ENCODE measurements at regions not wholly inside any gene's neighbourhood (a gene's known extent, or its start where the extent isn't known, plus 50 kb on each side); places are given as distances from the start of the nearest gene placed in this dataset.

DNA sequence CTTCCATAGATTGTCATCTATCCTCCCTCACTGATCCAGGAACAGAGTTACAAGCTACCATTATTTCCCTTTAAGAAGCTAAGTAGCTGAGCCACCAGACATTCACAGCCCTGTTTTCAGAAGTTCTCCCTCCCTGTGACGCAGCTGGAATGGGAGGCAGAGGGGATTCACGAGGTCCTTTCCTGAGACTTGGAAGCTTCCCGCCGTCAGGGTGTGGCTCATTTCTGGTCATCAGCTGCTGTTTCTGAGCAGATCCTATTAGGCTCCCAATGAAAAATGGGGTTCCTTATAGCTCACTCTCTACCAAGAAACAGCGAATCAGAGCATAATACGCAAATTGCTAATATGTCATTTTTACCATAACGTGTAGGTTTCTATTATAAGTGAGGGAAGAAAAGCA lies 559.3 kb upstream of the ID2 start:
- Histone ChIP-seq H3F3A (ENCODE audit: low read depth) (no peaks in the 10 kb centered on the region), H2AFZ (replicated peaks) (no peak overlapping the region), H3K4me1 (peaks cover 7% of the 10 kb centered on the region), H3K79me2 (ENCODE audit: low read depth) (no peaks in the 10 kb centered on the region), H4K20me1 (ENCODE audit: low read depth) (no peaks in the 10 kb centered on the region), H3K36me3 (no peaks in the 10 kb centered on the region), H3K27me3 (no peaks in the 10 kb centered on the region), H3K4me3 (no peak overlapping the region), H3K4me2 (no peak overlapping the region), H3K27ac (no peak overlapping the region), H3K9ac (no peak overlapping the region), H3K9me3 (ENCODE audit: low read depth) (no peaks in the 10 kb centered on the region)
- H3K27me3 Mint-ChIP-seq (ENCODE audit: insufficient read depth, low read depth): peaks cover 3% of the 10 kb centered on the region
- DNase-seq (ENCODE audit: low spot score): no peak
- H3K36me3 Mint-ChIP-seq: peaks cover 2% of the 10 kb centered on the region
- no peak overlapping the region for H3K4me3 Mint-ChIP-seq
- no peak overlapping the region for H3K27ac Mint-ChIP-seq
- TF ChIP-seq EZH2phosphoT487 (IDR thresholded peaks at IDR 0.05) (no peak), EZH2 (IDR thresholded peaks at IDR 0.05) (no peak)
- TF ChIP-seq, protein P1, sequence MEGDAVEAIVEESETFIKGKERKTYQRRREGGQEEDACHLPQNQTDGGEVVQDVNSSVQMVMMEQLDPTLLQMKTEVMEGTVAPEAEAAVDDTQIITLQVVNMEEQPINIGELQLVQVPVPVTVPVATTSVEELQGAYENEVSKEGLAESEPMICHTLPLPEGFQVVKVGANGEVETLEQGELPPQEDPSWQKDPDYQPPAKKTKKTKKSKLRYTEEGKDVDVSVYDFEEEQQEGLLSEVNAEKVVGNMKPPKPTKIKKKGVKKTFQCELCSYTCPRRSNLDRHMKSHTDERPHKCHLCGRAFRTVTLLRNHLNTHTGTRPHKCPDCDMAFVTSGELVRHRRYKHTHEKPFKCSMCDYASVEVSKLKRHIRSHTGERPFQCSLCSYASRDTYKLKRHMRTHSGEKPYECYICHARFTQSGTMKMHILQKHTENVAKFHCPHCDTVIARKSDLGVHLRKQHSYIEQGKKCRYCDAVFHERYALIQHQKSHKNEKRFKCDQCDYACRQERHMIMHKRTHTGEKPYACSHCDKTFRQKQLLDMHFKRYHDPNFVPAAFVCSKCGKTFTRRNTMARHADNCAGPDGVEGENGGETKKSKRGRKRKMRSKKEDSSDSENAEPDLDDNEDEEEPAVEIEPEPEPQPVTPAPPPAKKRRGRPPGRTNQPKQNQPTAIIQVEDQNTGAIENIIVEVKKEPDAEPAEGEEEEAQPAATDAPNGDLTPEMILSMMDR (IDR thresholded peaks at IDR 0.05): no peak
- peaks cover 48% of the 10 kb centered on the region for H3K4me1 Mint-ChIP-seq
- H3K9me3 Mint-ChIP-seq: peaks cover 5% of the 10 kb centered on the region

DNA sequence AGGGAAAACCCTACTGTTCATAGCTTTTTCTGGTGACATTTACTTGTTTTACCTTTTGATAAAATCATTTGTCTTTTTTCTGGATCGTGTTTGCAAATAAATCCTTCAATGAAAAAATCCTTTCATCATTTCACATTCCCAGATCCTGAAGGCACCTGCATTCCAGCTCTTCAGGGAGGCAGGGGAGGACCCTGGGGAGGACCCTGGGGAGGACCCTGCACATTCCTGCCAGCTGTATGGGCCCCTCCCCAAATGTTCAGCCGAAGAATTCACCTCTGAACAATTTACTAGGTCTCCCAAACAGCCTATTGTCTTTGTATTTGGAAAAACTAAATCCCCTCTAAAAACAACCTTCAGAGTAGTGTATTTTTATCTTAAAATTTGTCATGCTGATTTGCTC lies 558.4 kb upstream of the ID2 start:
- Histone ChIP-seq H3K27me3 (no peaks in the 10 kb centered on the region), H3F3A (ENCODE audit: low read depth) (no peaks in the 10 kb centered on the region), H3K27ac (no peak overlapping the region), H3K4me2 (no peak overlapping the region), H3K4me3 (no peak overlapping the region), H3K36me3 (no peaks in the 10 kb centered on the region), H3K9ac (no peak overlapping the region), H3K9me3 (ENCODE audit: low read depth) (no peaks in the 10 kb centered on the region), H2AFZ (replicated peaks) (no peak overlapping the region), H3K79me2 (ENCODE audit: low read depth) (no peaks in the 10 kb centered on the region), H3K4me1 (peaks cover 7% of the 10 kb centered on the region), H4K20me1 (ENCODE audit: low read depth) (no peaks in the 10 kb centered on the region)
- Mint-ChIP-seq H3K4me1 (peaks cover 44% of the 10 kb centered on the region), H3K4me3 (no peak overlapping the region), H3K9me3 (peaks cover 11% of the 10 kb centered on the region), H3K27me3 (ENCODE audit: insufficient read depth, low read depth) (peaks cover 3% of the 10 kb centered on the region), H3K27ac (no peak overlapping the region), H3K36me3 (peaks cover 2% of the 10 kb centered on the region)
- DNase-seq (ENCODE audit: low spot score): no peak
- TF ChIP-seq, protein P1 (IDR thresholded peaks at IDR 0.05): no peak
- TF ChIP-seq EZH2phosphoT487 (IDR thresholded peaks at IDR 0.05): no peak
- no peak for TF ChIP-seq EZH2 (IDR thresholded peaks at IDR 0.05)

DNA sequence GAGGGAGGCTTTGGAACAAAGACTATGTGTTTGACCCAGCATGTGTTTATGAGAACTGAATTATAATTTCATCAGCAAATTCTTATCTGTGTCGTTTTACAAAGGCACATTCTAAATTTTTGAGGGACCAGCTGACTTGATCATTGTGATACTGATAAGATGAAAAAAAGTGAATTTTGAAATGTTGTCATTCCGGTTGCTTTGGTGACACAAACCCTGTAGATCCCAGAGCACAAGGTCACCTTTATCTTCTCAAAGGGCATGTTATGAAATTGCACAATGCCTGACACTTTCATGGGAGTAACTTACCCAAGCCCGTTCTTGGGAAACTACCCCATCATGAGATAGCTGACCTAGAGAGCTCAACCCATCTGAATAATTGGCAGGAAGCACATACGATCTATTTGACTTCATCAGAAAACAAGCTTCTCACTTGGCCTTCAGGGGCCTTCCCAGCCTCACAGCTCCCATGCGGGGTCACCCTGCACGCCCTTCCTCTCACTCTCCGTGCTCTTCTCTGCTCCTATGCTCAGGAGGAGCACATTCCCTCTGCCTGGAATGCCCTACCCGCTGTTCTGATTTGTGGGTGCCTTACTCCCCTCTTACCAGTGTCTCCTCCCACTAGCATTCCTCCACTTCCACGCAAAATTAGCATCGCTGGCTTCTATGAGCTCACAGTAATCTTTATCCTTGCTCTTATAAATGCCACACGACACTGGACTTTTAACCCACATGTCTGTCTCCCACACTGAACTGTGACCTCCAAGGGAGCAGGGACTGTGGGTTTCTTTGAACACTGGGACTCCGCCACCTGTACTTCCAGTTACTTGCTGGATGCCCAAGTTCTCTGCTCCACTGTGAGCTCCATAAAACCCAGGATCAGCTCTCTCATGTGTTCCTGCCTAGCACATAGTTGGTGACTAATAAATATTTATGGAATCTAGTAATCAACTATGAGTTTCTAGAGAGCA lies 555.8 kb upstream of the ID2 start:
- Histone ChIP-seq H3F3A (ENCODE audit: low read depth) (no peaks in the 10 kb centered on the region), H3K4me1 (no peaks in the 10 kb centered on the region), H3K27me3 (no peaks in the 10 kb centered on the region), H3K4me3 (no peak overlapping the region), H3K36me3 (no peaks in the 10 kb centered on the region), H3K4me2 (no peak overlapping the region), H3K9ac (no peak overlapping the region), H3K79me2 (ENCODE audit: low read depth) (no peaks in the 10 kb centered on the region), H3K27ac (no peak overlapping the region), H2AFZ (replicated peaks) (no peak overlapping the region), H4K20me1 (ENCODE audit: low read depth) (no peaks in the 10 kb centered on the region), H3K9me3 (ENCODE audit: low read depth) (no peaks in the 10 kb centered on the region)
- Mint-ChIP-seq H3K27ac (no peak overlapping the region), H3K4me3 (no peak overlapping the region), H3K36me3 (peaks cover 2% of the 10 kb centered on the region), H3K27me3 (ENCODE audit: insufficient read depth, low read depth) (peaks cover 2% of the 10 kb centered on the region), H3K9me3 (peaks cover 17% of the 10 kb centered on the region), H3K4me1 (peaks cover 18% of the 10 kb centered on the region)
- no peak for DNase-seq (ENCODE audit: low spot score)
- TF ChIP-seq EZH2phosphoT487 (IDR thresholded peaks at IDR 0.05): no peak
- TF ChIP-seq, protein P1 (IDR thresholded peaks at IDR 0.05): no peak
- TF ChIP-seq EZH2 (IDR thresholded peaks at IDR 0.05): no peak
